Upper lobe of left lung (tissue), 6 donors: ENCODE measurements at regions not wholly inside any gene's neighbourhood (a gene's known extent, or its start where the extent isn't known, plus 50 kb on each side); places are given as distances from the start of the nearest gene placed in this dataset.

Source experiments
- ATAC-seq, 2 donors: fragments of 200-7000 bp; cut with Tn5 transposase; one replicate each; pipeline ENCODE4 v1.9.1; 2022; ENCODE audit warnings: mild to moderate bottlenecking in 2 of 2, moderate library complexity in 2 of 2; ENCODE audit not compliant: low FRiP score in 2 of 2
- DNase-seq, 2 donors: peaks; one replicate each; pipeline ENCODE4 v3.0.0-alpha.2; 2019 to 2020
- H3K27ac ChIP-seq, 4 donors: fragments of 200-600 bp; sonication (generic); one replicate each; pipeline ENCODE4 v1.5.1; 2016 to 2019
- H3K27me3 ChIP-seq, 4 donors: fragments of 200-600 bp; sonication (generic); one replicate each; pipeline ENCODE4 v1.5.1; 2017 to 2019
- H3K36me3 ChIP-seq, 4 donors: fragments of 200-600 bp; sonication (generic); one replicate each; pipeline ENCODE4 v1.5.1; 2016 to 2019
- H3K4me1 ChIP-seq, 4 donors: fragments of 200-600 bp; sonication (generic); one replicate each; pipeline ENCODE4 v1.5.1; 2018 to 2019
- H3K4me3 ChIP-seq, 4 donors: fragments of 200-600 bp; sonication (generic); one replicate each; pipeline ENCODE4 v1.5.1; 2017 to 2019; ENCODE audit warnings: mild to moderate bottlenecking in 2 of 4, moderate library complexity in 1 of 4
- H3K9me3 ChIP-seq, 4 donors: fragments of 200-600 bp; sonication (generic); one replicate each; pipeline ENCODE4 v1.5.1; 2018 to 2019
- CTCF ChIP-seq, 6 experiments: fragments of 450-650 bp in 4 of 6; fragments of 200-600 bp in 2 of 6; sonication (generic) in 2 of 6; IDR thresholded peaks; one replicate each; pipeline ENCODE4 v1.5.1; 2016 to 2019; ENCODE audit warnings: antibody characterized with exemption in 6 of 6
- EP300 ChIP-seq, 4 donors: sonication (generic); formaldehyde crosslinking; IDR thresholded peaks; one replicate each; pipeline ENCODE4 v1.5.1; 2017; ENCODE audit warnings: antibody characterized with exemption in 4 of 4, control low read depth in 2 of 4
- POLR2A ChIP-seq, 4 donors: fragments of 450-650 bp; IDR thresholded peaks; one replicate each; pipeline ENCODE4 v1.5.1; 2016 to 2017; ENCODE audit warnings: antibody characterized with exemption in 4 of 4, mild to moderate bottlenecking in 2 of 4
- POLR2AphosphoS5 ChIP-seq, 2 donors: sonication (generic); formaldehyde crosslinking; IDR thresholded peaks; one replicate each; pipeline ENCODE4 v1.5.1; 2017; ENCODE audit warnings: antibody characterized with exemption in 2 of 2
- WGBS, 2 donors: methylation state at CpG; one replicate each; pipeline ENCODE4 v1.1.5; 2017 to 2018; 5-methylcytosine and 5-hydroxymethylcytosine counted together
- donor health status: DM: no; HTN: no; CAD: no; lungs with moderate emphysema.
- donor health status: DM: no; HTN: yes; CAD: no; lungs with severe emphysema.

DNA sequence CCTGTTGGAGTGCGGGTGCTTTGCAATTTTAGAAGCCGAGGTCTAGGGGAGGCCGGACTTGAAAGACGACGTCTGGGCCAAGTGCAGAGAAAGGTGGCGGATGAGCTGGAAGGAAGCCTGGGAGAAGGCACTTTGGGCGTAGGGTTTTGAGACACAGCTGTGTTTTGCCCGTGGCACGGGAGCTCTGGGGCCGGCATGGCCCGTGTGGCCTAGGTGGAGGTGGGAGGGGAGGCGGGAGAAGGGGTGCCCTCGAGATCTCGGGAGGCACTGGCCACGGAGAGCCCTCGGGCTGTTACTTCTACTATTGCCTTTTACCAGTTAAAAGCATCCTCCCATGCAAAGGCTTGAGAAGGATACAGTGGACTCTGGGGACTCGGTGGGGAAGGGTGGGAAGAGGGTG is 161.9 kb downstream of the FOXL1 start:
- H3K27ac ChIP-seq = peak overlapping the region in 1 of 4 donors; percentile 39
- no peak overlapping the region for H3K4me3 ChIP-seq
- TF ChIP-seq POLR2A (IDR thresholded peaks at IDR 0.05) = no peak
- TF ChIP-seq EP300 (IDR thresholded peaks at IDR 0.05) = no peak
- TF ChIP-seq POLR2AphosphoS5 (IDR thresholded peaks at IDR 0.05) = no peak
- no peak for TF ChIP-seq CTCF (IDR thresholded peaks at IDR 0.05)
- H3K27me3 ChIP-seq = no peaks in the 10 kb centered on the region
- H3K4me1 ChIP-seq = peaks cover 0 to 12% (median 0%) of the 10 kb centered on the region in 4 donors
- DNase-seq (no peak), ATAC-seq (peak in 1 of 2 donors; percentile 37)
- H3K9me3 ChIP-seq = no peaks in the 10 kb centered on the region
- 75 to 86% methylated on average over 17 of the region's 17 CpGs for WGBS, 2 donors
- H3K36me3 ChIP-seq = no peaks in the 10 kb centered on the region

- Histone ChIP-seq H3K9me3 (no peaks in the 10 kb centered on the region), H3K27ac (peak overlapping the region in 2 of 4 donors; percentile 35 to 39), H3K27me3 (no peaks in the 10 kb centered on the region), H3K4me1 (peaks cover 0 to 12% (median 0%) of the 10 kb centered on the region in 4 donors), H3K4me3 (peak overlapping the region in 3 of 4 donors; percentile 9 to 11 (median 9)), H3K36me3 (no peaks in the 10 kb centered on the region)
- no peak for TF ChIP-seq POLR2A (IDR thresholded peaks at IDR 0.05)
- TF ChIP-seq POLR2AphosphoS5 (IDR thresholded peaks at IDR 0.05) = no peak
- no peak for TF ChIP-seq CTCF (IDR thresholded peaks at IDR 0.05)
- no peak for TF ChIP-seq EP300 (IDR thresholded peaks at IDR 0.05)
- DNase-seq (no peak), ATAC-seq (peak; percentile 59 to 65)
- 15 to 23% methylated on average over 35 of the region's 35 CpGs for WGBS, 2 donors
Measured at GRCh38 chr16:86740906-86741799, 162.8 kb downstream of the FOXL1 start.

DNA sequence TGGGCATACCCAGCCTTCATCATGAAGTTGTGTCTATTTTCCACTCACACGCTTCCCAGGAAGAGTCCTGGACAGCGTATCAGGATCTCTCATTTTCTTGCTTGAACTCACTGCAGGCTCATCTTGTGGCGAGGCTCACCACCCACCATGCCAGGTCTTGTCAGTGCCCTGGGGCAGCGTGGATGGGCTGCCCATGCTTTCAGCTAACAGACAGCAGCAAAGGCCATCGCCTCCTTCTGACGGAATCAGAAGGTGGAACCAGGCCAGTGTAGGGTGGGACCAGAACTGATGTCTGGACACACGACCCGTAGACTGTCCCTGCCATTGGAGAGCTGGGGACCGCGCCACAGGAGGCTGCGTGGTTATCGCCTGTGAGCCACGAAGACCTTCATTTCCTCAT is 169.4 kb downstream of the FOXL1 start:
- H3K4me1 ChIP-seq = no peaks in the 10 kb centered on the region
- ATAC-seq (no peak), DNase-seq (no peak)
- no peak overlapping the region for H3K27ac ChIP-seq
- WGBS, 2 donors = 65 to 78% methylated on average over 13 of the region's 13 CpGs
- H3K27me3 ChIP-seq = no peaks in the 10 kb centered on the region
- H3K36me3 ChIP-seq = no peaks in the 10 kb centered on the region
- H3K4me3 ChIP-seq = no peak overlapping the region
- no peaks in the 10 kb centered on the region for H3K9me3 ChIP-seq
- TF ChIP-seq EP300 (IDR thresholded peaks at IDR 0.05) = no peak
- TF ChIP-seq POLR2A (IDR thresholded peaks at IDR 0.05) = no peak
- TF ChIP-seq CTCF (IDR thresholded peaks at IDR 0.05) = no peak
- TF ChIP-seq POLR2AphosphoS5 (IDR thresholded peaks at IDR 0.05) = no peak

- Histone ChIP-seq H3K9me3 (no peaks in the 10 kb centered on the region), H3K27ac (no peak overlapping the region), H3K4me1 (no peaks in the 10 kb centered on the region), H3K36me3 (no peaks in the 10 kb centered on the region), H3K4me3 (no peak overlapping the region), H3K27me3 (no peaks in the 10 kb centered on the region)
- 51 to 57% methylated on average over 2 to 3 of the region's 3 CpGs for WGBS, 2 donors
- TF ChIP-seq POLR2A (IDR thresholded peaks at IDR 0.05) = no peak
- TF ChIP-seq CTCF (IDR thresholded peaks at IDR 0.05) = no peak
- TF ChIP-seq EP300 (IDR thresholded peaks at IDR 0.05) = no peak
- no peak for TF ChIP-seq POLR2AphosphoS5 (IDR thresholded peaks at IDR 0.05)
- no peak for ATAC-seq
- DNase-seq = no peak
Measured at GRCh38 chr16:86748652-86749051, 170.3 kb downstream of the FOXL1 start.
